Left lobe of liver (tissue), 2 donors: ENCODE measurements at regions not wholly inside any gene's neighbourhood (a gene's known extent, or its start where the extent isn't known, plus 50 kb on each side); places are given as distances from the start of the nearest gene placed in this dataset.
"Not testable (repeated sequence)": the region's sequence is repeated elsewhere in the genome, so short reads cannot be mapped to it uniquely, and the experiment has no call there.

Experiments used
- ATAC-seq: fragments of 200-7000 bp; cut with Tn5 transposase; one replicate; pipeline ENCODE4 v1.9.1; 2020; ENCODE audit warnings: mild to moderate bottlenecking, moderate library complexity
- DNase-seq: peaks from one replicate; pipeline ENCODE4 v3.0.0-alpha.2; 2020; ENCODE audit warnings: low spot score
- donor health status: DM: no; HTN: no; CAD: no; lungs with moderate emphysema.
- donor health status: DM: no; HTN: yes; CAD: no.

GRCh38 chr16:85216522-85217375 lies 104.5 kb upstream of the CIBAR2 start:
- ATAC-seq, result no peak
- no peak for DNase-seq

- DNase-seq (peak; percentile 96), ATAC-seq (peak; percentile 92)
These were observed 108.0 kb upstream of the CIBAR2 start for GRCh38 chr16:85220125-85220839.

- DNase-seq (no peak), ATAC-seq (no peak)
These were observed 108.9 kb upstream of the CIBAR2 start for GRCh38 chr16:85220964-85221731.

GRCh38 chr16:85221771-85222154 lies 109.5 kb upstream of the CIBAR2 start:
- DNase-seq (no peak), ATAC-seq (no peak)

- DNase-seq (no peak), ATAC-seq (no peak)
These were observed 110.0 kb upstream of the CIBAR2 start for GRCh38 chr16:85222155-85222863.

GRCh38 chr16:85225257-85225656 lies 113.0 kb upstream of the CIBAR2 start:
- ATAC-seq, result no peak
- DNase-seq, result no peak

GRCh38 chr16:85225721-85226120 lies 113.4 kb upstream of the CIBAR2 start:
- DNase-seq (no peak), ATAC-seq (no peak)

GRCh38 chr16:85227084-85227945 lies 115.0 kb upstream of the CIBAR2 start:
- DNase-seq (no peak), ATAC-seq (no peak)

GRCh38 chr16:85227946-85228862 lies 115.9 kb upstream of the CIBAR2 start:
- DNase-seq, result no peak
- no peak for ATAC-seq

- ATAC-seq (peak; percentile 7), DNase-seq (no peak)
These were observed 116.7 kb upstream of the CIBAR2 start for GRCh38 chr16:85228970-85229430.

- DNase-seq (no peak), ATAC-seq (peak; percentile 6)
These were observed 117.7 kb upstream of the CIBAR2 start for GRCh38 chr16:85229869-85230462.

- DNase-seq, ATAC-seq: not testable (repeated sequence)
These were observed 118.6 kb upstream of the CIBAR2 start for GRCh38 chr16:85230764-85231383.

- ATAC-seq, result no peak
- DNase-seq, result no peak
These were observed 119.7 kb upstream of the CIBAR2 start for GRCh38 chr16:85231959-85232358.

- DNase-seq (no peak), ATAC-seq (no peak)
These were observed 120.3 kb upstream of the CIBAR2 start for GRCh38 chr16:85232369-85233142.

GRCh38 chr16:85233516-85233915 lies 121.2 kb upstream of the CIBAR2 start:
- ATAC-seq (no peak), DNase-seq (no peak)

- ATAC-seq (peak; percentile 64), DNase-seq (no peak)
These were observed 122.3 kb upstream of the CIBAR2 start for GRCh38 chr16:85234310-85235204.
